Neuronal stem cell (in vitro differentiated cells): ENCODE measurements at regions not wholly inside any gene's neighbourhood (a gene's known extent, or its start where the extent isn't known, plus 50 kb on each side); places are given as distances from the start of the nearest gene placed in this dataset.
"Not testable (repeated sequence)": the region's sequence is repeated elsewhere in the genome, so short reads cannot be mapped to it uniquely, and the experiment has no call there.

Experiments used
- DNase-seq: peaks from one replicate; pipeline ENCODE4 v3.0.0-alpha.2; 2013; ENCODE audit warnings: low spot score
- H2AFZ ChIP-seq: one replicate; pipeline ENCODE4 v1.6.1; 2013; ENCODE audit warnings: mild to moderate bottlenecking, low read length, inconsistent platforms
- H2AK5ac ChIP-seq: 2 replicates; pipeline ENCODE4 v1.6.1; 2013; ENCODE audit warnings: low read depth, mild to moderate bottlenecking, inconsistent platforms, low read length, moderate library complexity, mixed read lengths
- H2BK120ac ChIP-seq: 2 replicates; pipeline ENCODE4 v1.6.1; 2013; ENCODE audit warnings: low read depth, mild to moderate bottlenecking, inconsistent platforms, low read length, moderate library complexity, mixed read lengths
- H2BK12ac ChIP-seq: one replicate; pipeline ENCODE4 v1.6.1; 2013; ENCODE audit warnings: low read length, inconsistent platforms
- H2BK15ac ChIP-seq: 2 replicates; pipeline ENCODE4 v1.6.1; 2013; ENCODE audit warnings: mild to moderate bottlenecking, low read length, inconsistent platforms, mixed read lengths
- H2BK5ac ChIP-seq: one replicate; pipeline ENCODE4 v1.6.1; 2013; ENCODE audit warnings: inconsistent platforms, mild to moderate bottlenecking, low read length, moderate library complexity
- H3K14ac ChIP-seq: one replicate; pipeline ENCODE4 v1.6.1; 2013; ENCODE audit warnings: low read length, inconsistent platforms
- H3K18ac ChIP-seq: 2 replicates; pipeline ENCODE4 v1.6.1; 2013; ENCODE audit warnings: low read length, inconsistent platforms
- H3K23ac ChIP-seq: 2 replicates; pipeline ENCODE4 v1.6.1; 2013; ENCODE audit warnings: low read depth, mild to moderate bottlenecking, mixed read lengths, low read length, inconsistent platforms; ENCODE audit not compliant: poor library complexity
- H3K27ac ChIP-seq: replicated peaks from 3 replicates; pipeline ENCODE4 v1.5.1; 2013; ENCODE audit warnings: low read length, inconsistent platforms
- H3K27me3 ChIP-seq, 3 experiments: 2 replicates each; pipeline ENCODE4 v1.6.1; 2013; ENCODE audit warnings: low read length in 3 of 3, mild to moderate bottlenecking in 2 of 3, inconsistent platforms in 1 of 3, low read depth in 1 of 3, mixed read lengths in 1 of 3, moderate library complexity in 1 of 3; ENCODE audit not compliant: control insufficient read depth in 3 of 3, insufficient read depth in 3 of 3
- H3K36me3 ChIP-seq, 2 donors: replicated peaks in 1 of 2; 2 replicates each; pipeline ENCODE4 v1.6.1; 2013; ENCODE audit warnings: low read length in 2 of 2; ENCODE audit not compliant: control insufficient read depth in 2 of 2, insufficient read depth in 2 of 2
- H3K4ac ChIP-seq: 2 replicates; pipeline ENCODE4 v1.6.1; 2013; ENCODE audit warnings: inconsistent platforms, mild to moderate bottlenecking, low read length, moderate library complexity
- H3K4me1 ChIP-seq, 2 donors: 1 replicate in 1 of 2; 2 replicates in 1 of 2; pipeline ENCODE4 v1.6.1; 2013; ENCODE audit warnings: low read length in 2 of 2, low read depth in 1 of 2; ENCODE audit not compliant: control insufficient read depth in 2 of 2, insufficient read depth in 1 of 2
- H3K4me2 ChIP-seq: one replicate; pipeline ENCODE4 v1.6.1; 2013; ENCODE audit warnings: mild to moderate bottlenecking, low read length, inconsistent platforms; ENCODE audit not compliant: insufficient read depth, poor library complexity, severe bottlenecking
- H3K4me3 ChIP-seq, 2 donors: 2 replicates each; pipeline ENCODE4 v1.5.1; 2013; ENCODE audit warnings: low read length in 2 of 2, mild to moderate bottlenecking in 2 of 2, inconsistent platforms in 1 of 2, moderate library complexity in 1 of 2
- H3K79me1 ChIP-seq: one replicate; pipeline ENCODE4 v1.6.1; 2013; ENCODE audit warnings: low read depth, mild to moderate bottlenecking, inconsistent platforms, low read length, moderate library complexity
- H3K9ac ChIP-seq: one replicate; pipeline ENCODE4 v1.6.1; 2013; ENCODE audit warnings: mild to moderate bottlenecking, low read depth, low read length, inconsistent platforms; ENCODE audit not compliant: poor library complexity
- H3K9me3 ChIP-seq, 2 donors: replicated peaks in 1 of 2; 2 replicates each; pipeline versions ENCODE3 to v1.6.1; 2013; ENCODE audit warnings: low read length in 2 of 2, mild to moderate bottlenecking in 2 of 2, inconsistent platforms in 1 of 2, low read depth in 1 of 2, mixed read lengths in 1 of 2, moderate library complexity in 1 of 2; ENCODE audit not compliant: control insufficient read depth in 2 of 2, insufficient read depth in 1 of 2
- H4K8ac ChIP-seq: one replicate; pipeline ENCODE4 v1.6.1; 2013; ENCODE audit warnings: low read depth, mild to moderate bottlenecking, inconsistent platforms, low read length, moderate library complexity
- H4K91ac ChIP-seq: one replicate; pipeline ENCODE4 v1.6.1; 2013; ENCODE audit warnings: low read length, low read depth, mild to moderate bottlenecking, inconsistent platforms; ENCODE audit not compliant: poor library complexity
- WGBS, 2 donors: extraction: QIAGEN DNeasy Blood & Tissue Kit; methylation state at CpG; one replicate each; pipeline ENCODE4 v1.1.7; 2013; ENCODE audit warnings: missing lambda C conversion rate in 2 of 2, mixed read lengths in 1 of 2; ENCODE audit not compliant: insufficient read length in 2 of 2, insufficient replicate concordance in 1 of 2; ENCODE audit errors: extremely low coverage in 2 of 2; 5-methylcytosine and 5-hydroxymethylcytosine counted together

GRCh38 chr14:25463480-25463879 is 413.5 kb upstream of the STXBP6 start:
- DNase-seq, result no peak
- no peak overlapping the region for H3K4ac ChIP-seq
- H2AK5ac ChIP-seq, result no peak overlapping the region
- no peak overlapping the region for H3K4me2 ChIP-seq
- no peaks in the 10 kb centered on the region for H3K9me3 ChIP-seq
- H3K9ac ChIP-seq, result no peak overlapping the region
- H3K79me1 ChIP-seq, result no peaks in the 10 kb centered on the region
- H2BK5ac ChIP-seq, result no peak overlapping the region
- no peaks in the 10 kb centered on the region for H3K36me3 ChIP-seq
- no CpG with 5 or more reads among the region's 1 CpG for whole genome bisulfite sequencing, 2 donors
- H2BK15ac ChIP-seq, result no peak overlapping the region
- H2BK120ac ChIP-seq, result no peak overlapping the region
- no peak overlapping the region for H2BK12ac ChIP-seq
- H3K18ac ChIP-seq, result no peak overlapping the region
- H3K4me3 ChIP-seq, result no peak overlapping the region
- H3K27ac ChIP-seq, result no peak overlapping the region
- H3K14ac ChIP-seq, result no peak overlapping the region
- H4K91ac ChIP-seq, result no peak overlapping the region
- no peak overlapping the region for H4K8ac ChIP-seq
- peaks cover 0 to 5% of the 10 kb centered on the region in 2 donors for H3K4me1 ChIP-seq
- no peak overlapping the region for H2AFZ ChIP-seq
- no peaks in the 10 kb centered on the region for H3K27me3 ChIP-seq
- no peak overlapping the region for H3K23ac ChIP-seq

DNA sequence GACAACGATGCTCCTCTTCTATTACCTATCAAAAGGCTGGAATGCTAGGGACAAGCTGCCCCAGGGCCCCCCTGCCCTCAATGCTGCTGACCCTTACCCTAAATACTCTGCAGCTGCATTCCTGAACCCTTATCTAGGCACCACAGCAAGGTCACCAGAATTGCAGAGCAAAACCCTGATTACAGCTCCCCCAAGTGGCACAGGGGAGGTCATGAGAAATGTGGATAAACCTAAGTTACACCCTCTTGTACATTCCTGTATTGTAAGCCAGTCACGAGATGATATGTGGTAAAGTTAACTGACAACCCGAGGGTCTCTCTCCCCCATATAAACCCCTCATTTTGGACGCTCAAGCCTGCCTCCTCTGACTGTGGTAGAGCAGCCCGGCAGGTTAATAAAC is 411.8 kb upstream of the STXBP6 start:
- Histone ChIP-seq H2BK12ac (no peak overlapping the region), H3K4me2 (no peak overlapping the region), H3K18ac (no peak overlapping the region), H2BK5ac (no peak overlapping the region), H3K23ac (no peak overlapping the region), H4K8ac (no peak overlapping the region), H2BK15ac (no peak overlapping the region), H3K27me3 (no peaks in the 10 kb centered on the region), H4K91ac (no peak overlapping the region), H3K4me3 (no peak overlapping the region), H3K4ac (no peak overlapping the region), H2AK5ac (no peak overlapping the region), H3K79me1 (no peaks in the 10 kb centered on the region), H3K9me3 (no peaks in the 10 kb centered on the region), H3K14ac (no peak overlapping the region), H3K9ac (no peak overlapping the region), H2BK120ac (no peak overlapping the region), H3K36me3 (no peaks in the 10 kb centered on the region), H3K27ac (no peak overlapping the region), H3K4me1 (peaks cover 0 to 5% of the 10 kb centered on the region in 2 donors), H2AFZ (no peak overlapping the region)
- no peak for DNase-seq
- no CpG with 5 or more reads among the region's 5 CpGs for WGBS, 2 donors

- Histone ChIP-seq H3K79me1 (no peaks in the 10 kb centered on the region), H4K8ac (no peak overlapping the region), H4K91ac (no peak overlapping the region), H3K9me3 (no peaks in the 10 kb centered on the region), H3K18ac (no peak overlapping the region), H3K23ac (no peak overlapping the region), H2BK12ac (no peak overlapping the region), H2AK5ac (no peak overlapping the region), H2AFZ (no peak overlapping the region), H3K4me3 (no peak overlapping the region), H3K14ac (no peak overlapping the region), H2BK5ac (no peak overlapping the region), H3K4me1 (no peaks in the 10 kb centered on the region), H3K27me3 (no peaks in the 10 kb centered on the region), H3K36me3 (no peaks in the 10 kb centered on the region), H3K27ac (no peak overlapping the region), H3K4me2 (no peak overlapping the region), H2BK120ac (no peak overlapping the region), H3K4ac (no peak overlapping the region), H2BK15ac (no peak overlapping the region), H3K9ac (no peak overlapping the region)
- no CpG with 5 or more reads among the region's 2 CpGs for WGBS, 2 donors
- DNase-seq, result no peak
These were observed 394.4 kb upstream of the STXBP6 start for GRCh38 chr14:25444381-25444780.

DNA sequence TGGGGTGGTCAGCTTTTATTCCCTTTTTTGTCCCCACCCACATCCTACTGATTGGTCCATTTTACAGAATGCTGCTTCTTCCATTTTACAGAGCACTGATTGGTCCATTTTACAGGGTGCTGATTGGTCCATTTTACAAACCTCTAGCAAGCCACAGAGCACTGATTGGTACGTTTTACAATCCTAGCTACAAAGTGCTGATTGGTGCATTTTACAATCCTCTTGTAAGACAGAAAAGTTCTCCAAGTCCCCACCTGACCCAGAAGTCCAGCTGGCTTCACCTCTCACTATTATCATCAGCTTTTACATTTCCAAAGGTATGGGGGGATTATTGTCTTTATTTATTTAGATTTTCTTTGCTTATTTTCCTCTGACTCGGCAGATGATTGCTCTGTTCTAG is 390.4 kb upstream of the STXBP6 start:
- H3K14ac ChIP-seq, H4K8ac ChIP-seq, H3K36me3 ChIP-seq, H3K4me2 ChIP-seq, H3K9me3 ChIP-seq, H3K79me1 ChIP-seq, H3K9ac ChIP-seq, H3K27me3 ChIP-seq, H2BK5ac ChIP-seq, H3K18ac ChIP-seq, H2AK5ac ChIP-seq, H4K91ac ChIP-seq, H2AFZ ChIP-seq, H3K23ac ChIP-seq, H2BK15ac ChIP-seq, H3K4ac ChIP-seq, H3K4me3 ChIP-seq, H2BK12ac ChIP-seq, H3K27ac ChIP-seq, H2BK120ac ChIP-seq, DNase-seq, H3K4me1 ChIP-seq: not testable (repeated sequence)
- WGBS, 2 donors, result no CpG with 5 or more reads among the region's 2 CpGs
